GM12878 (cell line): ENCODE measurements at regions not wholly inside any gene's neighbourhood (a gene's known extent, or its start where the extent isn't known, plus 50 kb on each side); places are given as distances from the start of the nearest gene placed in this dataset.

ENCODE experiments used
- CEBPB ChIP-seq, 2 experiments: fragments of 150-350 bp in 1 of 2; IDR thresholded peaks; 2 replicates each; pipeline ENCODE4 v1.6.1; 2012 to 2014; ENCODE audit warnings: low read depth in 2 of 2, low read length in 2 of 2, borderline replicate concordance in 1 of 2, inconsistent platforms in 1 of 2
- EP300 ChIP-seq, 2 experiments: fragments of 150-350 bp in 1 of 2; IDR thresholded peaks; 2 replicates each; pipeline ENCODE4 v1.6.1; 2011 to 2012; ENCODE audit warnings: low read depth in 2 of 2, low read length in 2 of 2, borderline replicate concordance in 1 of 2, improper control_type of control experiment in 1 of 2, inconsistent platforms in 1 of 2; ENCODE audit not compliant: control insufficient read depth in 1 of 2
- EZH2 ChIP-seq: IDR thresholded peaks from 2 replicates; pipeline ENCODE4 v1.6.1; 2012; ENCODE audit warnings: low read depth, mild to moderate bottlenecking, control low read depth, inconsistent platforms, low read length, borderline replicate concordance; ENCODE audit not compliant: control insufficient read depth
- MXI1 ChIP-seq: fragments of 150-350 bp; IDR thresholded peaks from 2 replicates; pipeline ENCODE4 v1.6.1; 2011; ENCODE audit warnings: low read depth, mild to moderate bottlenecking, inconsistent platforms, low read length, improper control_type of control experiment
- POLR2A ChIP-seq: IDR thresholded peaks from 2 replicates; pipeline ENCODE4 v1.6.1; 2011; ENCODE audit warnings: low read depth, mild to moderate bottlenecking, low read length
- TAF1 ChIP-seq: IDR thresholded peaks from 2 replicates; pipeline ENCODE4 v1.6.1; 2011; ENCODE audit warnings: mild to moderate bottlenecking, low read depth, low read length, borderline replicate concordance
- ZBED1 ChIP-seq: IDR thresholded peaks from 2 replicates; pipeline ENCODE4 v1.6.1; 2016; ENCODE audit warnings: borderline replicate concordance
- TF ChIP-seq, protein P1 (sequence below), 3 experiments: IDR thresholded peaks in 2 of 3; conservative IDR thresholded peaks in 1 of 3; 2 replicates each; pipeline ENCODE4 v1.5.1; 2011; ENCODE audit warnings: low read depth in 3 of 3, low read length in 3 of 3, mild to moderate bottlenecking in 3 of 3, control low read depth in 2 of 3, moderate library complexity in 2 of 3, inconsistent platforms in 1 of 3, mixed read lengths in 1 of 3; ENCODE audit not compliant: control insufficient read depth in 2 of 3, insufficient read depth in 1 of 3; ENCODE audit errors: extremely low read depth in 1 of 3

DNA sequence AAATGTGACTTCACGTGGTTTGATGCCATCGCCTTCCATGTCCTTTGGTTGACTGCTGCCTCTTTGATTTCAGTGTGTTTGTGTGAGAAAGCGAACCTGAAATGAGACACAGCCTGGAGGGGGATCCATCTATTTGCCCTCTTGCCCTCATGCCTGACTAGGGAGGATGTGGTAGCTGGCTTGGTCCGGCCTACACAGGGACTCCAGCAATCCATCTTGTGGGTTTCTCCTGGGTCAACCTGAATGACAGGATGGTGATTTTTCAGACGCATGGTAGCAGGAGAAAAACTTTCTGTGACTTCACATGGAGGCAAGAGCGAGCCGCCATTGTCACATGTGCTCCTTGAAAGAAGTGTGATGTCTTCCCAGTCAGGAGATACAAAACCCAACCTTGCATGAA is 117.9 kb upstream of the DNAH14 start:
- TF ChIP-seq TAF1 (no peak), EZH2 (no peak), EP300 (IDR thresholded peaks at IDR 0.05; ENCODE audit: borderline replicate concordance in 1 of 2, control insufficient read depth in 1 of 2, low read depth in 2 of 2, low read length in 2 of 2) (no peak), MXI1 (no peak), POLR2A (no peak), ZBED1 (no peak), CEBPB (IDR thresholded peaks at IDR 0.05; ENCODE audit: borderline replicate concordance in 1 of 2, low read depth in 2 of 2, low read length in 2 of 2) (no peak)
- TF ChIP-seq, protein P1, sequence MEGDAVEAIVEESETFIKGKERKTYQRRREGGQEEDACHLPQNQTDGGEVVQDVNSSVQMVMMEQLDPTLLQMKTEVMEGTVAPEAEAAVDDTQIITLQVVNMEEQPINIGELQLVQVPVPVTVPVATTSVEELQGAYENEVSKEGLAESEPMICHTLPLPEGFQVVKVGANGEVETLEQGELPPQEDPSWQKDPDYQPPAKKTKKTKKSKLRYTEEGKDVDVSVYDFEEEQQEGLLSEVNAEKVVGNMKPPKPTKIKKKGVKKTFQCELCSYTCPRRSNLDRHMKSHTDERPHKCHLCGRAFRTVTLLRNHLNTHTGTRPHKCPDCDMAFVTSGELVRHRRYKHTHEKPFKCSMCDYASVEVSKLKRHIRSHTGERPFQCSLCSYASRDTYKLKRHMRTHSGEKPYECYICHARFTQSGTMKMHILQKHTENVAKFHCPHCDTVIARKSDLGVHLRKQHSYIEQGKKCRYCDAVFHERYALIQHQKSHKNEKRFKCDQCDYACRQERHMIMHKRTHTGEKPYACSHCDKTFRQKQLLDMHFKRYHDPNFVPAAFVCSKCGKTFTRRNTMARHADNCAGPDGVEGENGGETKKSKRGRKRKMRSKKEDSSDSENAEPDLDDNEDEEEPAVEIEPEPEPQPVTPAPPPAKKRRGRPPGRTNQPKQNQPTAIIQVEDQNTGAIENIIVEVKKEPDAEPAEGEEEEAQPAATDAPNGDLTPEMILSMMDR (IDR thresholded peaks at IDR 0.05 in 2 of 3, conservative IDR thresholded peaks at IDR 0.05 in 1 of 3; ENCODE audit: control insufficient read depth in 2 of 3, extremely low read depth in 1 of 3, insufficient read depth in 1 of 3, low read depth in 3 of 3, low read length in 3 of 3), result no peak
